NCI-H524 (cell line): ENCODE measurements at regions not wholly inside any gene's neighbourhood (a gene's known extent, or its start where the extent isn't known, plus 50 kb on each side); places are given as distances from the start of the nearest gene placed in this dataset.
A peak's percentile ranks its signal among the peaks of the same experiment; 100 is the strongest.
"Not testable (repeated sequence)": the region's sequence is repeated elsewhere in the genome, so short reads cannot be mapped to it uniquely, and the experiment has no call there.

ENCODE experiments used
- DNase-seq, 2 experiments: peaks; one replicate each; lab custom pipeline; 2025; lab: John Stamatoyannopoulos, UW

DNA sequence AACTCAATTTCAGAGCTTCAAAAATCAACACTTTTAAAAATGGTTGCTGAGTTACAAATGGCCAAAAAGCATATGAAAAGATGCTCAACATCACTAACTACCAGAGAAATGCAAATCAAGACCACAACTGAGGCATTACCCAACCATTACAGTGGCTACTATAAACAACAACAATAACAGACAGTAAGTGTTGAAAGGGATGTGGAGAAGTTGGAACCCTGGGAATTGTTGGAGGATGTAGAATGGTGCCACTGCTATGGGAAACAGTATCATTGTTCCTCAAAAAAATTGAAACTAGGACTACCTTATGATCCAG is 173.3 kb upstream of the SPRED2 start:
- no peak for DNase-seq

DNA sequence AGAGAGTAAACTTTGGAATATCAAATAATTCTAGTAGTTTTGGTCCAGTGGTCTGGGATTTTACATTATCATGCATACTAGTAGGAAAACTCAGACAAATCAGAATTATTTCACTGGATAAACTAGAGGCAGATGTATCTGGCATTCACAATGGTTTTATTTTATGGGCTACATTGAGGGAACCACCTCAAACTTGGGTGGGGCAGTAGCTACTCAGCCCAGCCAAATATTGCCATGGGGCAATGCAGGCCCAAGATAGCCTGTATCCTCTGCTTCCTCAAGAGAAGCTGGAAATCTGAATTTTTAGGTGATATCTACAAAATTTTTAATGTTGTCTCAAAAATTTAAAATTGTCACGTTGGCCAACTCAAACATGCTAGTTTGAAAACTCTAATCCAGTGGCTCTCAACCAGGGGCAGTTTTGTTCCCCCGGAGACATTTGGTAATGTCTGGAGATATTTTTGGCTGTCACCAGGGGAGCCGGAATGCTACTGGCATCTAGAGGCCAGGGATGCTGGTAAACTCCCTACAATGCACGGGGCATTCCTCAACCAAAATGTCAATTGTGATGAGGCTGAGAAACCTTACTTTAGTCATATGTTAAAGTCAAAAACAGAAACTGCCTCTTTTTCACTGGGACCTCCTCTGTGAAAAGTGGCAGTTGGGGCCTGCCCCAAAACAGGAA is 172.8 kb upstream of the SPRED2 start:
- no peak for DNase-seq

DNA sequence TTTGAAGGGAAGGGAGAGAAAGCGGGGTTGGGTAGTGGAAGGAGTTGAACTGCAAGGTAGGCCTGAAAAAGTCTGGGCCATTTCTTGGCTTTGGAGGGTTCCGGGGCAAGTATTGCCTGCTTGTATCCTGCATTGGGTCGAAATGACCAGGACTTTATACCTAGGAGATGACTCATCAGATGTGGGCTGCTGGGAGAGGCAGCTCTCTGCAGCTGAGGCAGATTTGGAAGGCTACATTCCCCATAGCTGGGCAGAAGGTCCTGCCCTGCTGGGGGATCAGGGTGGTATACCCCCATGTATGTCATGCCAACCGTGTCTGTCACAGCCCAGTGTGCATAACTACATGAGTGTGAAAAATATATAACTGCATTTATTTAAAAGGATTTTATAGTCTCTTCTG is 171.8 kb upstream of the SPRED2 start:
- DNase-seq = no peak

DNA sequence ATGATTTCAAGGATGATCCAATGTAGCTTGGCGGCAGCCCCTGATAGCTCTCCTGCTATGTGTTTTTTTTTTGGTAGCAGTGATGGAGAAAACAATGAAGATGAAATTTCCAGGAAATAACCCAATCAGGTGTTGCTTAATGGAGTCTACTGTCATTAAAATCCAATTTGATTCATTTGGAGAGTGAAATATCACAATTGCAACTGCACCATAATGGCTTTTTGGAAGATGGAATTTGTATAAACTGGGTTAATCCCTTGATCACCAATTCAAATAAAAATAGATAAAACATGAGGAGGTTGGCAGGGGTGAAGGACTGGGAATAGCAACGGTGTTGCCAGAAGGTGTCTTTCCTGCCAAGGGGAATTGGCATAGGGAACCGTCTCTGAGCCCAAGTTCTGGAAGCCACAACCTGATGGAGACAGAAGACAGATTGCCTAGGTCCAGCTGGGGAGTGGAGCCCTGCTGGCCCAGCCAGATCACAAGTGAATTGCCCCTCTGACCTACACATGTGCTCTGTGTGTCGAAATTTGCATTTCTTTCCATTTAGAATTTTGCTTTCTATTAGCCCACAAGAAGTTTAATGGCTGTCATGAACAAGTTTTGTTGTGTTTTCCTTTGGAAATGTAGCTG is 170.3 kb upstream of the SPRED2 start:
- DNase-seq = no peak

DNA sequence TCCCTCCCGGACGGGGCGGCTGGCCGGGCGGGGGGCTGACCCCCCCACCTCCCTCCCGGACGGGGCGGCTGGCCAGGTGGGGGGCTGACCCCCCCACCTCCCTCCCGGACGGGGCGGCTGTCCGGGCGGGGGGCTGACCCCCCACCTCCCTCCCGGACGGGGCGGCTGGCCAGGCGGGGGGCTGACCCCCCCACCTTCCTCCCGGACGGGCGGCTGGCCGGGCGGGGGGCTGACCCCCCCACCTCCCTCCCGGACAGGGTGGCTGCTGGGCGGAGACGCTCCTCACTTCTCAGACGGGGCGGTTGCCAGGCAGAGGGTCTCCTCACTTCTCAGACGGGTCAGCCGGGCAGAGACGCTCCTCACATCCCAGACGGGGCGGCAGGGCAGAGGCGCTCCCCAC is 168.5 kb upstream of the SPRED2 start:
- not testable (repeated sequence) for DNase-seq

DNA sequence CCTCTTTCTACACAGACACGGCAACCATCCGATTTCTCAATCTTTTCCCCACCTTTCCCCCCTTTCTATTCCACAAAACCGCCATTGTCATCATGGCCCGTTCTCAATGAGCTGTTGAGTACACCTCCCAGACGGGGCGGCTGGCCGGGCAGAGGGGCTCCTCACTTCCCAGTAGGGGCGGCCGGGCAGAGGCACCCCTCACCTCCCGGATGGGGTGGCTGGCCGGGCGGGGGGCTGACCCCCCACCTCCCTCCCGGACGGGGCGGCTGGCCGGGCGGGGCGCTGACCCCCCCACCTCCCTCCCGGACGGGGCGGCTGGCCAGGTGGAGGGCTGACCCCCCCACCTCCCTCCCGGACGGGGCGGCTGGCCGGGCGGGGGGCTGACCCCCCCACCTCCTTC is 168.0 kb upstream of the SPRED2 start:
- not testable (repeated sequence) for DNase-seq

DNA sequence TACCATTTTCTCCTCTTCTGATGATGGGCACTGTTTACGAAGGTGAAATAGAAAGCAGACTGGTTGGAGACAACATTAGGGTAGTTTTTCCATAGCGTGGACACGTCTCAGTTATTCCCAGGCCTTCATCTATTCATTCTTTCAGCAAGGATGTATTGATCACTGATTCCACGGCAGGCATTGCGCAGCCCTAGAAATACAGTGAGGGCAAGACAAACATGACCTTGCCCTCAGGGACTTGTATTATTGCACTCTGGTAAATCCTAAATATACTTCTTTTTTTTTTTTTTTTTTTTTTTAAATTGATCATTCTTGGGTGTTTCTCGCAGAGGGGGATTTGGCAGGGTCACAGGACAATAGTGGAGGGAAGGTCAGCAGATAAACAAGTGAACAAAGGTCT is 167.3 kb upstream of the SPRED2 start:
- DNase-seq = no peak

DNA sequence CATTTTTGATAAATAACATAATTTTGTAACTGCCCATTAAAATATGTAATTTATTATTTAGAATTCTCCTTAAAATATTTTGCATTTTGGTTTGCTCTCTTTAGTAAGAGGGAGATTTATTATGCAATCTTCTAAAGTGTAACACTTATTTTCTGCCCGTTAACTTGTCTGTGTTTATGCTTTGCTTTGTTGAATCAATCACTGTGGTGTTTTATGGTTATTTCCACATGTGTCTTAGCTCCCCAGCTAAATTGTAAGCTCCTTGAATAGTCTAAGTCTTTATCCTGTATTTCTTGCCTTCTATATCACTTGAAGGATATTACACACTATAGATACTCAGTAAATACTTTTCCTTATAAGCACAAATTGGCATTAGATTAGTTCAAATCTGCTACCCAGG is 166.6 kb upstream of the SPRED2 start:
- DNase-seq = no peak

DNA sequence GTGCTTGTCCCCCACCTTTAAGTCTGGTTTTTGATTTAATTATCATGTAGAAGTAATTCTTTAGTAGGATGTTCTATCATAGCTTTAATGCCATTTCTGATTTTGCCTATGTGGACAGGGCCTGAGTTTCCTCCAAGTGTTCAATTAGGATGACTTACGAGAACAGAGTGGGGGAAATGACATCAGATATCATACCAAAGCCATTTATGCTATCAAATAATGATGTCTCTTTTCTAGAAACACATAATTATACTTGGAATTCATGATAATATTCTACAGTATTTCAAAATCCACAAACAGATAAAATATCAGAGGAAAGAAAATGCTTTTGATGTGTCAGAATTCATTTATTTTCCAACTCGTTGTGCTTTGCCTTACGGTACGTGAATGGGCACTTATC is 165.9 kb upstream of the SPRED2 start:
- no peak for DNase-seq

DNA sequence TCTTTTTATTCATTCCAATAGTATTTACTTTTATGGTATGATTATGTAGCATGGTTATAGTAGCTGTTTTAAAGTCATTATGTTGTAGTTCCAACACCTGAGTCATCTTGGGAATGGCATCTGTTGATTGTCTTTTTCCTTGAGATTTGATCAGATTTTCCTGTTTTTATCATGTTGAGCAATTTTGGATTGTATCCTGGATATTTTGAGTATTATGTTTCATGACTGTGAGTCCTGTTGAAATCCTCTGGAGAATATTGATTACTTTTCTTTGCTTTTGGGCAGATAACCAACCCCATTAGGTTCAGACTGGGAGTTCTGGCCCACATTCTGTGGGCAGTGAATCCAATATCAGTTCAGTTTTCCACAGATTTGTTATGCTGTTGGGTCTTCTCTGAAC is 163.2 kb upstream of the SPRED2 start:
- DNase-seq = no peak

DNA sequence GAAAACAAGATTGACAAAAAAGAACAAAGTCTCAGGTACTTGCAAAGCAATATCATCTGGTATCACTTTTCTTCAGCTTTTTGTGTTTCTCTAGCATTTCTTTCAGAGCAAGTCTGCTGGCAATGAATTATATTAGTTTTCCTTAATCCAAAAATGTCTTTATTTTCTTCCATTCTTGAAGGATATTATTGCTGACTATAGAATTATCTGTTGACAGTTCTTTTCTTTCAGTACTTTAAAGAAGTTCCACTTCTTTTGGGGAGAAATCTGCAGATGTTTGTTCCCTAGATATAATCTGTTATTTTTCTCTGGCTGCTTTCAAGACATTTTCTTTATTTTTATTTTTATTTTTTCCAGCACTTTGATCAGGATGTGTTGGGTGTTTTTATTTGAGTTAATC is 161.8 kb upstream of the SPRED2 start:
- no peak for DNase-seq

DNA sequence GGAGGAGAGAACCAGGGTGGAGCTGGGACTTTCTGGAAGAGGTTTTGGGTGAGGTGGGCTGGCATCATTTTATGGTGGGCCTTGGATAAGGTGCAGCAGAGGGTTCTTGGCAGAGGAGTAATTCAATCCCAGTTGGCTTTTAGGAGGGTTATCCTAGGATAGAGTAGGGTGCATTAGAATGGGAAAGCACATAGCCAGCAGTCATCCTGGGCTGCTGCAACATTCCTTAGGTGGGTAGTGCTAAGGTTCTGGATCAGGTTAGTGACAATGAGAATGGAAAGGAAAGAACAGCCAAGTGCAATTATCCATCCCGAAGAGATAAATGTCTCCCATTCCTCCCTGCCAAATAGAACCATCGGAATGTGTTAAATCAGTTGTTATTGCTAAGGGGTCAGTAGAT is 157.3 kb upstream of the SPRED2 start:
- no peak for DNase-seq

DNA sequence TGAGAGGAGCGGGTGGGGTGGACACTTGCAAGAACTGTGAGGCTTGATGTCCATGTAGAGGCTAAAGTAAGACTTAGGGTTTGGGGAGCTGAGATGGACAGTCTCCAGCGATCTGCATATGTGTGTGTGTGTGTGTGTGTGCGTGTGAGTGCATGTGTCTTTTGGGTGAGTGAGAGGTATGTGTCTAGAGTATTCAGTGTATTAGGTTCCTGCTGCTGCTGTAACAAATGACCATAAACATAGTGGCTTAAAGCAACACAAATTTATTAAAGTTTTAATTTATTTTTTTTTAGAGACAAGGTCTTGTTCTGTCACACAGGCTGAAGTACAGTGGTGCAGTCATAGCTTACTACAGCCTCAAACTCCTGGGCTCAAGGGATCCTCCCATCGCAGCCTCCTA is 155.4 kb upstream of the SPRED2 start:
- DNase-seq = no peak

DNA sequence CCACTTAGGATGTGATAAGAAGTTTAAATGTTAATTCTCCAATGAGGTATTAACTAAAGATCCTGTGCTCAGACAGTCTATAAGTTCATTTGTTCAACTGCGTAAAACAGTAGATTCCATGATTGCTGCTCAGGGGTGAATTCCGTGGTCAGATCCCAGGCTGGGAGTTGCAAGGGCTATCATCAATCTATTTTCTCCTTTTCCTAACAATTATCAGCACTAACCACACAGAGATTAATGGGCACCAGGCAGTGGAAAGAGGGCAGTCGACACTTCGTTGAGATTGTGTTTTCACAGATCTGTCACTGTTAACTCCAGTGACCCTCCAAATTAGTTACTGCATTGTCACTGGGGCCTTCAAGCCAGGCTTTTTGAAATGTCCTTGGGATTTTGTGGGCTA is 154.1 kb upstream of the SPRED2 start:
- DNase-seq = no peak

DNA sequence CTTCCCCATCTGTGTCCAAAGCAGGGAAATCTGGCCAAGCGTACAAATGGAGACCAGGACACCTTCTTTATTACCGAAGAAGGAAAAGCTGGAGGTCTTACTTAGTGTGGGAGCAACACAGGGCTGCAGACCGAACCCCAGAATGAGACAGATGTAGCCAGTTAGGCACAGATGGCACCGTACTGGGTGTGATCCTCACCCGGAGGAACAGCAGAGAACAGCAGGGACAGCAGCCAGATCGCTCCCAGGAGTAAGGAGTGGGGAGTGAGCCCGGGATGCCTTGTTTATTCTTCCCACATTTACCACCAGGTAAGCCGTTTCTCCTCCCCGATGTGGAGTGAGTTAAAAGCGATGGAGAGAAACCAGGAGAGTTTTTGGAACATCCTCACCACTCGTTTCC is 150.7 kb upstream of the SPRED2 start:
- peak; percentile 27 to 61 for DNase-seq

DNA sequence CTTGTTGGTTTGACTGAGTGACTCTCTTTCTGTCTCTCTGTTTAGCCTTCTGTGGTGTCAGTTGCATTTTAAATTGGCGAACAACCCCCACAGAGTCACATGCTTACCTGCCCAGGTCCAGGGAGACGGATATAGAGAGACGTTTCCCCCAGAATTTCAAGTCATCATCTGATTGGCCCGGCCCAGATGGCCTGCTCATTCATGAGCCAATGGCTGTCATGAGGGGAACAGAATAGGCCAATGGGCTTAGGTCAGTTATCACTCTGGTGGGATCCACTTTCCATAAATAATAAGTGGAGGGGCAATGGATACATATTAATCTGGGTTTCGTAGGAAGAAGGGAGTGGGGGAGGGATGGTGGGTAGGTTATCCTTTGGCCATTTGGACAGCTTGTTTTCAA is 150.0 kb upstream of the SPRED2 start:
- DNase-seq = no peak

DNA sequence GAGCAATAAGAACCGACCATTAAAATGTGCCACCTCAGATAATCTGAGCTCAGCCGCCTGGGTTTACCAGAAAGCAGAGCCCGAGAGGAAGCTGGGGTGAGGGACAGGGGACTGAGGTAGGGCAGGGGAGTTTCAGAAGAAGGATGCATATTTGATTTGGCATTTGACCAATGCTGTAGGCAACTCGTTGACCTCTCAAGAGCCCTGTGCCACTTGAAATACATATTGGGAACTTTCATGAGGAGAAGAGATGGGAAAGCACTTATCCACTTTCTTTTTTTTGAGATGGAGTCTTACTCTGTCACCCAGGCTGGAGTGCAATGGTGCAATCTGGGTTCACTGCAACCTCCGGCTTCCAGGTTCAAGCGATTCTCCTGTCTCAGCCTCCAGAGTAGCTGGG is 148.4 kb upstream of the SPRED2 start:
- no peak for DNase-seq

DNA sequence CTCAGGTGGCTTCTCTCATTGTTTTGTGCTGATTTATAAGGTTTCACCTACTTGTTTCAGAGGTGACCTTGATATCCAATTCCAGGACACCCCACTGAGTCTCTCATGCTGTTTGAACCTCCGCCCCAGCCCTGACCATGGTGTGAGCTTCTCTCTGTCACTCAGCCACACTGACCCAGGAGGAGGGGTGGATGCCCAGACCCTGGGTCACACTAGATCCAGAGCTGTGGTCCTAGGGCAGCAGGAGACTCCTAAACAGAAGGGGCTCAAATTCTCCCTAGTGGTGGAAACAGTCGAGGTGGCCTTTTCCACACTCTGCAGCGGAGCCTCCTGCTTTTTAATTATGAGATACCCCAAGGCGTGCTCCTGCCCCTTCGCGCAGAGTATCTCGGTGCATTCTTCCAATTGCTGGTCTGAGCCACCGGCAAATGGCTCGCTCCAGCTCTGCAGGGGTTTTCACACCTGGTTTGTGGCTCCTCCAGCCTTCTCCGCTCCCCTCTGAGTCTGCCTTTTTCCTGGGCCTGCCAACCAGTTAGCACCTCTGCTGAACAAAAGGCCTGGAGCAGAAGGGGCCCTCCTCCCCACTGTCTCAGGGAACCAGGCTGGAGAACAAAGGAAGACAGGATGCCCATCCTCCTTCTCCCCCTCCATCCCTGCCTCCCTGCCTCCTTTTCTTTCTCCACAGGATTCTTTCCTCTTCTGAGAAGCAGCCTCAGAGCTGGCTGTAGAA is 147.3 kb upstream of the SPRED2 start:
- no peak for DNase-seq

DNA sequence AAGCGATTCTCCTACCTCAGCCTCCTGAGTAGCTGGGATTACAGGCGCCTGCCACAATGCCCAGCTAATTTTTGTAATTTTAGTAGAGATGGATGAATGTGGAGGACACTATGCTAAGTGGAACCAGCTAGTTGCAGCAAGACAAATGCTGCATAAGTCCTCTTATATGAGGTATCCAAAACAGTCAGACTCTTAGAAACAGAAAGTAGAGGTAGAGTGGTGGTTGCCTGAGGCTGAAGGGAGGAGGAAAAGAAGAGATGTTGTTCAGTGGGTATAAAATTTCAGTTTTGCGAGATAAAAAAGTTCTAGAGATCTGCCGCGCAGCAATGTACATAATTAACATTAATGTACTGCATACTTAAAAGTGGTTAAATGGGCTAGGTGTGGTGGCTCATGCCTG is 145.3 kb upstream of the SPRED2 start:
- no peak for DNase-seq

DNA sequence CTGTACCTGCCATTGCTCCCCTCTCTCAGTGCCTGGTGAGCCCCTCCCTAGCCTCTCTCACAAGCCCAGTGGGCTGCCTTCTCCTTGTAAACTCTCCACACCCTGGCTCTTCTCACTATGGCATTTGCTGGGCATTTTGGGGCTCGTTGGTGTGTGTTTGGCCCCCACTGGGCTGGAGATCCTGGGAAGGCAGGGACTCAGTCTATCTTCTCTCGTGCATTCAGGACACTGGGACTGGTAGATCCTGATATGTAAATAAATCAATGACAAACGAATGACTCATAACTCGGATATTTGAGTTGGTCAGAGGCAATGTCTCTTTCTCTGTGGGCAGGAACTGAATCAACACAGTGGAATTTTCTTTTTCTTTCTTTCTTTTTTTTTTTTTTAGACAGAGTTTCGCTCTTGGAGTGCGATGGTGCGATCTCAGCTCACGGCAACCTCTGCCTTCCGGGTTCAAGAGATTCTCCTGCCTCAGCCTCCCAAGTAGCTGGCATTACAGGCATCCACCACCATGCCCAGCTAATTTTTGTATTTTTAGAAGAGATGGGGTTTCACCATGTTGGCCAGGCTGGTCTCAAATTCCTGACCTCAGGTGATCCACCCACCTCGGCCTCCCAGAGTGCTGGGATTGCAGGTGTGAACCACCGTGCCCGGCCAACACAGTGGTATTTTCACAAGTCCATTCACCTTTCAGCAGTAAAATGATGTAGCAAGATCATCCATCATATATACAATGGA is 144.6 kb upstream of the SPRED2 start:
- DNase-seq = no peak

DNA sequence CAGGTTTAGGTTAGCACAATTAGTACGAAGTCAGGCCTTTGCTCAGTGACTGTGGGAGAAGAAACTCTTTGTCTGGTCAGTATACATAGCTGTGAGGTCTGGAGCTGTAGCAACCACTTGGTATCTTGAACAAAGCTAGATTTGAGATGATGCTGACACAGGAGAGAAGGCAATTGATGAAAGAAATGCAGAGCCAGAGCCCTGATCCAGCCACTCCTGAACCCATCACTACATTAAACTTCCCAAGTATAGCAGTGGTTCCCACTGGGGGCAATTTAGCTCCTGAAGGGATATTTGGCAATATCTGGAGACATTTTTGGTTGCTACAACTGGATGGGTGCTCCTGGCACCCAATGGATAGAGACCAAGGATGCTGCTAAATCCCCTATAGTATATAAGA is 143.9 kb upstream of the SPRED2 start:
- DNase-seq = no peak

DNA sequence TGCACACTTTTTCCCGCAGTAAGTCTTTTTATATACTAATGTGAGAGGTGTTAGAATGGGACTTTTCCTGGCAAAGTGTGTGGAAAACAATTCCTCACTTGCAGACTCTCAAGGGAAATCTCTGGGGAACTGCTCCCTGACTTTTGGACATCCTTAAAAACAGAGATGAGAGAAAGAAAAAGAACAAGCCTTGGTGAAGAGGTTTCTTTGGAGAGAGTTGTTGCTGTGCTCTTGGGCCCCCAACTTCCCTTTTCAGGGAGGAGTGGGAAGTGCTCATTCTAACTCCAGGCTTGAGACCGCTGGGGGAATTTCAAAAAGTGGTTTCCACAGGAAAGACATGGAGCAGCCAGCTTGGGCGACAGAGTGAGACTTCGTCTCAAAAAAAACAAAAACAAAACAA is 142.6 kb upstream of the SPRED2 start:
- no peak for DNase-seq
